Activated CD8-positive, alpha-beta T cell treated with anti-CD3 and anti-CD28 coated beads for 36 hours (primary cell): ENCODE measurements at regions not wholly inside any gene's neighbourhood (a gene's known extent, or its start where the extent isn't known, plus 50 kb on each side); places are given as distances from the start of the nearest gene placed in this dataset.

ENCODE experiments used
- ATAC-seq: fragments of 200-7000 bp; cut with Tn5 transposase; one replicate; pipeline ENCODE4 v1.10.0; 2021; ENCODE audit warnings: mild to moderate bottlenecking, moderate library complexity
- CTCF ChIA-PET: fragments of 350-600 bp; sonication (Branson Sonifier 250); formaldehyde crosslinking; loops from one replicate; lab custom pipeline; 2021; ENCODE audit warnings: antibody characterized with exemption; lab: Charles Lee
- POLR2A ChIA-PET: fragments of 350-600 bp; sonication (Branson Sonifier 250); formaldehyde crosslinking; loops from one replicate; lab custom pipeline; 2021; ENCODE audit warnings: antibody characterized with exemption; lab: Charles Lee
- DNase-seq: peaks from one replicate; pipeline ENCODE4 v3.0.0-alpha.2; 2020
- H3K27ac Mint-ChIP-seq: one replicate; pipeline ENCODE4 v1.8.0; 2021; ENCODE audit warnings: mild to moderate bottlenecking, mixed read lengths
- H3K27me3 Mint-ChIP-seq: one replicate; pipeline ENCODE4 v1.8.0; 2021; ENCODE audit warnings: mixed read lengths
- H3K36me3 Mint-ChIP-seq: one replicate; pipeline ENCODE4 v1.8.0; 2021; ENCODE audit warnings: low read depth, mixed read lengths
- H3K4me1 Mint-ChIP-seq: one replicate; pipeline ENCODE4 v1.8.0; 2021; ENCODE audit warnings: low read depth, mixed read lengths
- H3K4me3 Mint-ChIP-seq: one replicate; pipeline ENCODE4 v1.8.0; 2021; ENCODE audit warnings: mild to moderate bottlenecking, moderate library complexity, mixed read lengths
- H3K9me3 Mint-ChIP-seq: one replicate; pipeline ENCODE4 v1.8.0; 2021; ENCODE audit warnings: mixed read lengths
- intact Hi-C: fragments of 100-400 bp; cut with micrococcal nuclease; formaldehyde crosslinking; loops from one replicate; pipeline ENCODE4 v1.10.0; 2022
- TF ChIP-seq, protein P1 (sequence below): fragments of 200-600 bp; IDR thresholded peaks from one replicate; pipeline ENCODE4 v1.8.0; 2022; ENCODE audit warnings: antibody characterized with exemption, mild to moderate bottlenecking

- ATAC-seq, result no peak
- Mint-ChIP-seq H3K36me3 (no peaks in the 10 kb centered on the region), H3K27ac (no peak overlapping the region), H3K4me3 (no peak overlapping the region), H3K9me3 (peaks cover 1% of the 10 kb centered on the region), H3K4me1 (no peaks in the 10 kb centered on the region), H3K27me3 (no peaks in the 10 kb centered on the region)
- ChIA-PET POLR2A (no interaction called here), CTCF (interaction anchor here (0.6 kb wide), 2 partner anchors 100 to 205 kb away, joined by 3 read pairs; no protein-coding TSS in a partner anchor)
- TF ChIP-seq, protein P1, sequence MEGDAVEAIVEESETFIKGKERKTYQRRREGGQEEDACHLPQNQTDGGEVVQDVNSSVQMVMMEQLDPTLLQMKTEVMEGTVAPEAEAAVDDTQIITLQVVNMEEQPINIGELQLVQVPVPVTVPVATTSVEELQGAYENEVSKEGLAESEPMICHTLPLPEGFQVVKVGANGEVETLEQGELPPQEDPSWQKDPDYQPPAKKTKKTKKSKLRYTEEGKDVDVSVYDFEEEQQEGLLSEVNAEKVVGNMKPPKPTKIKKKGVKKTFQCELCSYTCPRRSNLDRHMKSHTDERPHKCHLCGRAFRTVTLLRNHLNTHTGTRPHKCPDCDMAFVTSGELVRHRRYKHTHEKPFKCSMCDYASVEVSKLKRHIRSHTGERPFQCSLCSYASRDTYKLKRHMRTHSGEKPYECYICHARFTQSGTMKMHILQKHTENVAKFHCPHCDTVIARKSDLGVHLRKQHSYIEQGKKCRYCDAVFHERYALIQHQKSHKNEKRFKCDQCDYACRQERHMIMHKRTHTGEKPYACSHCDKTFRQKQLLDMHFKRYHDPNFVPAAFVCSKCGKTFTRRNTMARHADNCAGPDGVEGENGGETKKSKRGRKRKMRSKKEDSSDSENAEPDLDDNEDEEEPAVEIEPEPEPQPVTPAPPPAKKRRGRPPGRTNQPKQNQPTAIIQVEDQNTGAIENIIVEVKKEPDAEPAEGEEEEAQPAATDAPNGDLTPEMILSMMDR, result no peak
- intact Hi-C loops, result no loop called here
- DNase-seq, result no peak
Observed at GRCh38 chr5:21694567-21694966, 1158.6 kb downstream of the CDH12 start.

- Mint-ChIP-seq H3K27me3 (no peaks in the 10 kb centered on the region), H3K36me3 (no peaks in the 10 kb centered on the region), H3K4me1 (no peaks in the 10 kb centered on the region), H3K9me3 (no peaks in the 10 kb centered on the region), H3K27ac (no peak overlapping the region), H3K4me3 (no peak overlapping the region)
- TF ChIP-seq, protein P1, result no peak
- DNase-seq (no peak), ATAC-seq (no peak)
- ChIA-PET CTCF (no interaction called here), POLR2A (no interaction called here)
- intact Hi-C loops, result no loop called here
Observed at GRCh38 chr5:21693591-21693990, 1159.6 kb downstream of the CDH12 start.

- H3K4me3 Mint-ChIP-seq, result no peak overlapping the region
- TF ChIP-seq, protein P1, result no peak
- intact Hi-C loops, result no loop called here
- no peak overlapping the region for H3K27ac Mint-ChIP-seq
- ATAC-seq, result no peak
- CTCF ChIA-PET, result no interaction called here
- no peaks in the 10 kb centered on the region for H3K4me1 Mint-ChIP-seq
- DNase-seq, result no peak
- POLR2A ChIA-PET, result no interaction called here
- no peaks in the 10 kb centered on the region for H3K36me3 Mint-ChIP-seq
- H3K9me3 Mint-ChIP-seq, result no peaks in the 10 kb centered on the region
- no peaks in the 10 kb centered on the region for H3K27me3 Mint-ChIP-seq
Observed at GRCh38 chr5:21689587-21689986, 1163.6 kb downstream of the CDH12 start.

- ChIA-PET CTCF (no interaction called here), POLR2A (no interaction called here)
- Mint-ChIP-seq H3K27me3 (no peaks in the 10 kb centered on the region), H3K36me3 (no peaks in the 10 kb centered on the region), H3K4me3 (no peak overlapping the region), H3K27ac (no peak overlapping the region), H3K9me3 (no peaks in the 10 kb centered on the region), H3K4me1 (no peaks in the 10 kb centered on the region)
- intact Hi-C loops, result no loop called here
- DNase-seq (no peak), ATAC-seq (no peak)
- TF ChIP-seq, protein P1, result no peak
Observed at GRCh38 chr5:21688655-21689054, 1164.5 kb downstream of the CDH12 start.

DNA sequence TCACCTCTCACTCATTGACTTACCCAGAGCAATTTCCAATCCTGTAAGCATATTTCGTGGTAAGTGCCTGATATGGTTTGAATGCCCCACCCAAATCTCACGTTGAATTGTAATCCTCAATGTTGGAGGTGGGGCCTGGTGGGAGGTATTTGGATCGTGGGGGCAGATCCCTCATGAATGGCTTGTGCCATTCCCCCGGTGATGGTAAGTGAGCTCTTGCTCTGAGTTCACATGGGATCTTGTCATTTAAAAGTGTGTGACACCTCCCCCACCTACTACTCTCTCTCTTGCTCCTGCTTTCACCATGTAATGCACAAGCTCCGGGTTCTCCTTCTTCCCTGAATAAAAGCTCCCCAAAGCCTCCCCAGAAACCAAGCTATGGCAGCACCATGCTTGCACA lies 1165.5 kb downstream of the CDH12 start:
- DNase-seq, result no peak
- Mint-ChIP-seq H3K36me3 (no peaks in the 10 kb centered on the region), H3K27me3 (no peaks in the 10 kb centered on the region), H3K4me1 (no peaks in the 10 kb centered on the region), H3K27ac (no peak overlapping the region), H3K4me3 (no peak overlapping the region), H3K9me3 (no peaks in the 10 kb centered on the region)
- ATAC-seq, result no peak
- POLR2A ChIA-PET, result no interaction called here
- CTCF ChIA-PET, result no interaction called here
- intact Hi-C loops, result no loop called here
- TF ChIP-seq, protein P1, result no peak
